Endothelial cell of hepatic sinusoid (primary cell): ENCODE measurements at regions not wholly inside any gene's neighbourhood (a gene's known extent, or its start where the extent isn't known, plus 50 kb on each side); places are given as distances from the start of the nearest gene placed in this dataset.

Source experiments
- in situ Hi-C: cut with HindIII; loops from 2 replicates; pipeline ENCODE4 v1.10.0; 2017; ENCODE audit warnings: low sequenced_read_pairs

- in situ Hi-C loops, result no loop called here
Measured at GRCh38 chr12:67452119-67452805, 183.1 kb downstream of the CAND1 start.

GRCh38 chr12:67453191-67453590, 184.0 kb downstream of the CAND1 start:
- in situ Hi-C loops, result no loop called here

- in situ Hi-C loops, result no loop called here
Measured at GRCh38 chr12:67455236-67455635, 186.1 kb downstream of the CAND1 start.

GRCh38 chr12:67456431-67456901, 187.3 kb downstream of the CAND1 start:
- in situ Hi-C loops, result no loop called here

- in situ Hi-C loops, result no loop called here
Measured at GRCh38 chr12:67457136-67457535, 188.0 kb downstream of the CAND1 start.

- in situ Hi-C loops, result no loop called here
Measured at GRCh38 chr12:67457778-67458665, 188.9 kb downstream of the CAND1 start.

- in situ Hi-C loops, result no loop called here
Measured at GRCh38 chr12:67459173-67459572, 189.4 kb upstream of the DYRK2 start.

- in situ Hi-C loops, result no loop called here
Measured at GRCh38 chr12:67459578-67459977, 189.0 kb upstream of the DYRK2 start.

- in situ Hi-C loops, result no loop called here
Measured at GRCh38 chr12:67460388-67460787, 188.2 kb upstream of the DYRK2 start.

GRCh38 chr12:67468549-67469245, 179.8 kb upstream of the DYRK2 start:
- in situ Hi-C loops, result no loop called here

- in situ Hi-C loops, result no loop called here
Measured at GRCh38 chr12:67469666-67470065, 178.9 kb upstream of the DYRK2 start.

GRCh38 chr12:67471810-67472209, 176.7 kb upstream of the DYRK2 start:
- in situ Hi-C loops, result no loop called here

- in situ Hi-C loops, result no loop called here
Measured at GRCh38 chr12:67472539-67472938, 176.0 kb upstream of the DYRK2 start.

GRCh38 chr12:67474934-67475620, 173.5 kb upstream of the DYRK2 start:
- in situ Hi-C loops, result no loop called here

- in situ Hi-C loops, result no loop called here
Measured at GRCh38 chr12:67475725-67476124, 172.8 kb upstream of the DYRK2 start.

GRCh38 chr12:67477681-67478265, 170.8 kb upstream of the DYRK2 start:
- in situ Hi-C loops, result no loop called here

- in situ Hi-C loops, result no loop called here
Measured at GRCh38 chr12:67482751-67483661, 165.5 kb upstream of the DYRK2 start.

- in situ Hi-C loops, result no loop called here
Measured at GRCh38 chr12:67483871-67484554, 164.5 kb upstream of the DYRK2 start.
